HG03066 (cell line): ENCODE measurements at regions not wholly inside any gene's neighbourhood (a gene's known extent, or its start where the extent isn't known, plus 50 kb on each side); places are given as distances from the start of the nearest gene placed in this dataset.

Experiments used
- ATAC-seq: cut with Tn5 transposase; IDR thresholded peaks from one replicate; pipeline ENCODE4 v1.9.1; 2021; ENCODE audit warnings: low read depth; ENCODE audit not compliant: unreplicated experiment

DNA sequence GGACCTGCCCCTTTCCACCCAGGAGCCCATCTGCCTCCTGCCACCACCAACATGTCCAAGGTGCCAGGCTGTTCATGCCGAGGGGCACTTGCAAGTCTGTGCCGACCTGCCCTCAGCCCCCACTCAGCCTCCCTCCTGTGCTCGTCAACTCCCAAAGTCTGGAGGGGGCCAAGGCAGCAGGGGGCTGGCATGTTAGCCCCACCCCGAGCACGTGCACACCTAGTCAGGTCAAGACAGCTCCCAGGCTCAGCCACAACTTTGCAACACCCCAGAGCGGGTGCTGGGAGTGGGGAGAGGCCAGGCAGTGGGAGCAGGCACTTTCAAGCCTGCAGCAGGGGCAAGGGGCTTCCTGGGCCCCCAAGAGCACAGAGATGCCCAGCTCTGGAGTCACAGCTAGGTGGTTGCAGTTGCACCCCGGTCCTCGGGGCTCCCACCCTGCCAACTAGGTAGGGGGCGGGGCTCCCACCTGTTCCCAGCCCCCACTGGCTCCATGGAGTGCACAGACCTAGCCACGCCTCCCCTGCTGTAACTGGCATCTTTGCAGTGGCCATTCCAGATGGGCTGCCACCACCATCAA, 272.5 kb downstream of the CETN3 start:
- no peak for ATAC-seq

DNA sequence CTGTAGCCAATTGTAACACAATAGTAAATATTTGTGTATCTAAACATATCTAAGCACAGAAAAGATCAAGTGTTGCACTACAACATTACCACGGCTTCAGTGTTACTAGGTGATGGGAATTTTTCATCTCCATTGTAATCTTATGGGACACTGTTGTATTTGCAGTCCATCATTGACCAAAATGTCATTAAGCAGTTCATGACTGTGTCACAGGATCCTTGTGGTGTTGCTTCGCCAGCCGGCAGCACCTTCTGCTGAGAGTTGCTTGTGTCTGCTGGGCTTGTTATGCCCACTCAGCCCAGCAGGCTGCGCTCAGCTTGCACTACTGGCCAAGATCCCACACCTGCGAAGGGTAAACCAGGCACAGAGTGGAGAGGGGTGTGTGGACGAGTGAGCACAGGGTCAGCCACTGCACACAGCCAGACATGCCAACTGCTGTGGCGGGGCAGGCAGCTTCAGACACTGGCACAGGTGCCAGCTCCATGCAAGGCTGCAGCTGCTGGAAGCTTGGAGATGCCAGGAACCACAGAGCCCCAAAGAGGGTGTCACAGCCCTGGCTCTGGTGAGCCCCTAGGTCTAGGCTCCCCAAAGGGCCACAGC, 273.7 kb downstream of the CETN3 start:
- no peak for ATAC-seq

DNA sequence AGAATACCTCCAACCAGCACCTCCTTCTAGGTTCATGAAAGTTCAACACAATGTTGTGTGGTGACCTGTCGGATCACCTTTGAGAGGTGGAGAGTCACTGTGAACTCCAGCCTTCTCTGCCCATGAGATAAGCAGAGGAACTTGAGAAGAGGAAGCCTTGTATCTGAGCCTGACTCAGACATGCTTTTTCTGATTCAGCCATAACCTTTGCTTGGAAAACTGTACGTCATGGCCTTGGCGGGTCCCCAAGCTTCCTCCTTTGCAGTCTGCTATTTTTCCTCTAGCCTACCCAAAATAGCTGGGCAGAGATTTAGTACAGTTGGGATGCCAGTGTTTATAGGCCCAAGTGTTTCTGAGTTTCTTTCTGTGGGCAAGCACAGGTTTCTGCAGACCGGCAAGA, 274.7 kb downstream of the CETN3 start:
- no peak for ATAC-seq

DNA sequence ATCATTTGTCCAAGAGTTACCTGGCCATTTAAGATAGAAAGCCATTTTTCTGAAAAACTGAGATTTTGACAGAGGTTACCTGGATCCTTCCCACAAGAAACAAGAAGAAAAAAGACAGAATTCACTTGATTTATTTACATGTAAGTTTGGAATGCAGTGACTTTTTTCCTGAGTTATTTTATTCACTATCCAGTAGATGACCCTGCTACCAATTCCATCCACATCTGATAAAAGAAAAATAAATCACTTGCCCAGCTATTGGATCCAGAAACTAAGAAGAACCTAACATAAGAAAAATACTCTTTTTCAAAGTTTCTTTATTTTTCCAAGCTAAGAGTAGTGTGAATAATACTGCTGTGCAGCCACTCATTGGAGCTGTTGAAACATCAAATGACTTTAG, 275.2 kb downstream of the CETN3 start:
- ATAC-seq, result no peak

DNA sequence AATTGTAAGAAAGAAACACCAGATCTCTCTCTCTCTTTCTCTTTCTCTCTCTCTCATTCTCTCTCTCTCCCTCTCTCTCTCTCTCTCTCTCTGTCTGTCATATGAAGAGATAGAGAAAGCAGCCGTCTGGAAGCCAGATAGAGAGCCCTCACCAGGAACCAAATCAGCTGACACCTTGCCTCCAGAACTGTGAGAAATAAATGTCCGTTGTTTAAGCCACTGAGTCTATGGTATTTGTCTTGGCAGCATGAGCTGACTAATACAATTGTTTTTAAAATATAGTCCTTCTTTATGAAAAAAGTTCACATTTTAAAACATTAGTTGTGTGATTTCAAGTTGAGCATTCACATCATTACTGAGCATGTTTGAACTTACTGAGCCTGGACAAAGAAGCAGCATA, 275.6 kb downstream of the CETN3 start:
- ATAC-seq, result no peak

DNA sequence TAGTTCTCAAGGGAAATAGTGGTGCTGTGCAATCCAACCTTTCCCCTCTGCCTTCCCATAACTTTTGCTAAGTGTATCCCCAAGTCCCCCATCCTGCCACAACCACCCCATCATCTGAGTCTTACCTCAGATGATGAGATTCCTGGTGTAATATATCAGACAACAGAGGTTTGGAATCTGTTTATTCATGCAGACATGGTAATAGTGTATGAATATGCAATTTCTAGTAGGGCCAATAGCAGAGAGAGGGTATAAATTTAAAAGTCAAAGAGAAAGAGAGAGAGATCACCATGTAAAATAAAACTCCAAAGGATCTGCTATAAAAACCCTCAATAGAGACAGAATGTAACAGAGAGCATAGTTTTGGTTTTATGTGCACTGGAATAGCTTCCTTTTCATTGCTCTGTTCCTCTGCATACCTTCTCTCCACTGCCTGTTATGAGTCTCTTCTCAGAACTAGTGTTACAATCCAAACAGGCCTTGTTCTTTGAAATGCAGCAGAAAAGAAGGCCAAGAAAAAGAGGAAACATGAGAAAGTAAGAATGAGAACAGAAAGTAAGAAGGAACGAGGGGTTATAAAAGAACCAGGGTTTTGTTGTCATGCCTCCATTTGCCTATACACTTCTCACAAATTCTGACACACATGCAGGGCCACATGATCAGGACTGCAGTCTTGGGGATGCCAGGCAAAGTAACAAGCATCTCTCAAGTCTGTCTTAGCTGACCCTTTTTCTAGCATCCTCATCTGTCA, 278.0 kb downstream of the CETN3 start:
- ATAC-seq, result peak; percentile 74

DNA sequence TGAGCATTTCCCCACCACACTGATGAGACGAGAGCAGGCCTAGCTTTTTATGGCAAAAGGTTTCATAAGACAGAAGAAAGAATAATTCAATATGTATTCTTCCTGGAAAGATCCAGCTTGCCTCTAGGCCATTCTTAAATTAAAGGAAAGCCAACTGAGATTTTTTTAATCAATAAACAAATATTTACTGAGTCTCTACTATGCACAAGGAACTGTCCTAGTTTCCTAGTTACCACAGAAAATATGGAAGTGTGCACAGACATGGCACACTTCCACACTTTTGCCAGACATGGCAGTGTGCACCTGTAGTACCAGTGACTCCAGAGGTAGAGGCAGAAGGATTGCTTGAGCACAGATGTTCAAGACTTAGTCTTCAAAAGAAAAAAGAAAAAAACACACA, 281.0 kb downstream of the CETN3 start:
- ATAC-seq, result no peak

DNA sequence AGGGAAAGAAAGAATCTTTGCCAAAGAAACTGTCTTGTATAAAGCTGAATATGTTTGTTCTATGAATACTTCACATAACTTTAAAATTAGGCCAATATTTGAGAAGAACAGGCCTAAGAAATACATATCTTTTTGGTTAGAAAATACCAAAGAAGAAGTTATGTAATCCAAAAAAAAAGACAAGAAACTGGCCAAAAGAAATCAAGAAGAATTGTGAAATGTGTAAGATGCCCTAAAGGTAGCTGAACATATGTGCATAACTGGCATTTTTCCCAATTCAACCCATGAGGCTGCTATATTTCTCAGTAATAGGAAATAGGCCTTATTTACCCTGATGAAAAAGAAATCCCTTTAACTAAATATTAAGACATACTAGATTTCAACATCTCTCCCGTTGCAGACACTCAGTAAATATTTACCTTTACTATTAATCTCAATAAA, 290.0 kb downstream of the CETN3 start:
- no peak for ATAC-seq

DNA sequence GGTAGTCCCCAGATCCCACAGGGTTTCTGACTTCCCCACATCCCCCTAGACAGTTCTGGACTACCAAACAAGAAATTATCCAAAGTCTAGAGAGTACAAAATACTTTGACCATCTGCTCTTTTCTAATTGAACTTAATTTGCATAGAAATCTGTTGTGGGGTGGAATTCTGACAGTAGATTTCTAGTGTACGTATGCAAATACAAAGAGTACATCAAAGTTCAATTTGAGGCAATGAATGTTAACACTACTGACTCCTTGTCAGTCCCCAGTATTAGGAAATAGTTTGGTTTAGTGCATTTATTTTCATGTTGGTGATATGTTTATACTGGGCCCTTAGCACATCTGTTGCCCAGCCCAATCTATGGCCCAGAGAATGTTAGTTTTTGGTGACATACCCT, 292.6 kb downstream of the CETN3 start:
- no peak for ATAC-seq

DNA sequence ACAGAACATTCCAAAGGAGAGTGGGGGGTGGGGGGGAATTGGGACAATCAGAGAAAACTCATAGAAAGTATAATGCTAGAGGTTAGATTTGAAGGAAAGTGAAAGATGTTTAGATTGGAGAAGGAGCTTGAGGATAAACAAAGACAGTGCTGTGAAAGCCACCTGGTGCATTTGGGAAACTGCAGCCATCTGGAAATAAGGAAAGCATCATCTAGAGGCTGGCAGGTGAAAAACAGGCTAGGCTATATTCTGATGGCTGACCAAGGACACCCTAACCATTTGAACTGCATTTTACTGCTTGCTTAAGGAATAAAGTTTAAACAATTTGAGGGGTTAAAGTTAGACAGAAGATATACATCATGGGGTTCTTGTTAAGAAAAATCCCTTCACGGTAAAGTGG, 296.4 kb downstream of the CETN3 start:
- no peak for ATAC-seq

DNA sequence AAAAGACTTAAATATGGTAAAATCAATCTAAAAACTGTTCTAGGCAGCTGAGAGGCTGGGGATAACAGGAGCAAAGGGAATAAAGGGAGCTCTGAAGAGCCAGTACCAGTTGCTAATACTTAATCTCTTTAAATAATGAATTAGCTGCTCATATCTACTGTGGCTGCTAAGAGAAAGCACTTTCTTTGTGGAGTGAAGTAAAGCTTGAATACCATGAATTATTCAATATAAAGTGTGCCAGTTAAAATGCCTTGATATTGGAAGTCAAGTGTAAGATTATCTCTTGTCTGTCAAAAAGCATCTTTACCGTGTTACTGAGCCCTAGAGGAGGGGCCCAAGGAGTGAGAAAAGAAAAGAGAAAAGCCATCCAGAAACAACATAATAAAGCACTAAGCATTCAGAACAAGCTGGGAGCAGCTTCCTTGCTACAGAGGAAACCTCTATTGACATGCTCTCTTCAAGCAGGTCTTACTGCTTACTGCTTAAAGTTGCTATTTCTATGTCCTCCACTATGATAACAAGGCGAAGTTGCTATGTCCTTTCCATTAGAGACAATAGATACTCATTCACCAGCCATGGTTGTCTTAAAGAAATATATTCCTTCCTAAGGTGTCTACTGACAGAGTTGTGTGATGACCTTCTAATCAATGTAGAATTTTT, 297.4 kb downstream of the CETN3 start:
- ATAC-seq, result no peak

DNA sequence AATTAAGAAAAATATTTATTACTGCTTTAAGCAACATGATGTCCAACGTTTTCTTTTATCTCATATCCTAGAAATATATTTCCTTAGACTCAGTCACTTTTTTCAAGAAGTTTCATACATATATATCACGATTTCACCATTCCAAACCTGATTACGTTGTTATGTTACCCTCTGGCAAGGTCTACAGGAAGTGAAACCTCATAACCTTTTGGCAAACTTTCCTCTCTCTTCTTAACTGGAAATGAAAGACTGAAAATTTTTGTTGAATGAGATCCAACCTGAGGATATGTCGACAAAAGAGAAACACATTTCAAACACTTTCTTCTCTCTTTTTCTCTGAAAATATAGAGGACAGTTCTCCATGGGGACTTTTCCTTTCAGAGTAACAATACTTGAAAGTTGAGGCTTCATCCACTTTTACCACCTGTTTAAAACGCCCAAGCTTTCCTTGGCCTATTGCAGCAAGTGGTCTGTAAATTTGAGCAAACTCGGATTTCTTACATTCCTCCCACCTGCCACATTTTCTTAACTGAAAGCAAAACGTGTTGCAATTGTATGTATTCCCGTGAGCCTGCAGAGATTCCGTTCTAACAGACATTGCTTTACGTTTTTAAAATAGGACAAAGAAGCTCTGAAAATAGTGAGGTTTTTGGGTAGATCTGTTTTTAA, 298.1 kb downstream of the CETN3 start:
- ATAC-seq, result no peak

DNA sequence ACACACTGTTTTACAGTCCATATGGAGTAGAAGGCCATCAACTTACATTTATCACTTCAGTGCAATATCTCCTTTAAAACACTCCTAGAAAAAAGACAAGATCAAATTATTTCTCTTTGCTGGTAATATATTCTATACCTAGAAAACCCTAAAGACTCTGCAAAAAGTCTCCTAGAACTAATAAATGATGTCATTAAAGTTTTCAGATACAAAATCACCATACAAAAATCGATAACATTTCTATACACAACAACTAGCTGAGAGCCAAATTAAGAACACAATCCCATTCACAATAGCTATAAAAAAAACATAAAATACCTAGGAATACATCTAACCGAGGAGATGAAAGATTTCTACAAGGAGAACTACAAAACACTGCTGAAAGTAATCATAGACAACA, 300.3 kb downstream of the CETN3 start:
- ATAC-seq, result no peak

DNA sequence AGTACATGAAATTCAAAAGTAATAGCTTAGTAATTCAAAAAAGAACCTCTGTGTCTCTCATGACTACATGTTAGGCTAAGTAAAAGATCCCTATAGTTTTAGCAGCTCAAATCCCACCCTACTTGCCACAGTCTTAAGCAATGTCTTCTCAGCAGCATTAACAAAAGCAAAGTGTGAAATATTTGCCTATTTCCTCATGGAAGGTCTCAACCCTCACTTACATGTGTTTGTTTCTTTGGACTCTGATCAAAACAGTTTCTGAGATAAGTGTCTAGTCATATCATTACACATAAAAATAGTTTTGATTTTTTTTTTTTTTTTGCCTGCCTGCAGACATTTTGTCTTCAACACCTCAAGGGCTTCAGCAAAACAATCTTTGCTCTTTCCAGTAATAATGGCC, 310.5 kb downstream of the CETN3 start:
- no peak for ATAC-seq

DNA sequence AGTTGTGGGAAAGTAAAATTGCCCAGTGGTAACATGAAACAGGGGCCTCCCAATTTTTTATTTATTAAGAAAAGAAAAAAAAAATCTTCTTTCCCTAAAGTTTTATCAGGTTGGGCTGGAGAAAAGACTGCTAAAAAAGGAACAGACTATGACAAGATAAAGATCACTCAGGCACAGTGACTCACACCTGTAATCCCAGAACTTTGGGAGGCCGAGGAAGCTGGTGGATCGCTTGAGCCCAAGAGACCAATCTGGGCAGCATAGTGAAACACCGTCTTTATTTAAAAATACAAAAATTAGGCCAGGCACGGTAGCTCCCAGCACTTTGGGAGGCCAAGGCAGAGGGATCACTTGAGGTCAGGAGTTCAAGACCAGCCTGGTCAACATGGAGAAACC, 312.5 kb downstream of the CETN3 start:
- no peak for ATAC-seq

DNA sequence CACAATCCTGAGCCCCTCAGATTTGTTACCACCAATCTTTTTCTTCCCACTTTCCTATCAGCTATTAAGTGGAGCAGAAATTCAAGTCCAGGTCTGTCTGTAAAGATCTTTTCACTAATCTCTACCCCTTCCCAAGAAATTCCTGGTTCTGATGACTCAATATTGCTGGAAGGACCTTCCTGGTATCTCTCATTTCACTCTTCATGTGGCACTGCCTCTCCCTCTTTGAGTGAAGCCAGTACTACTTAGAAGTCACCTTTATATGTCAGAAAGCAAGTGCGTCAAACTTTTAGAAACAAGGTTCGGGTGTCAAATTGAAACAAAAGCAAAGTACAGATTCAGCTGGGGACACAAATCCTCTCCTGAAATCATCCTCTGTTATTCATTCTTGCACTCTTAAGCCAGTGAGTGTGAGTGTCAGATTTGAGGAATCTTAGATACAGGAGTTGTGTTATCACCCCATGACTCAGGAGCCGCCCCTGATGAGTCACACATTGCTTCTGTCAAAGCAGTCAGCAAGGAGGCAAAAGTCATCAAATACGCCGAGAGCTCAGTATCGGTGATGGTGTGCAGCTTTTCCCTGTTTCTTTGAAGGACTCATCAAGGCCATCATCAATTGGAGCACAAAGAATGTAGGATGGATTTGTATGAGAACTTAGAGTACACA, 313.0 kb downstream of the CETN3 start:
- ATAC-seq, result no peak

DNA sequence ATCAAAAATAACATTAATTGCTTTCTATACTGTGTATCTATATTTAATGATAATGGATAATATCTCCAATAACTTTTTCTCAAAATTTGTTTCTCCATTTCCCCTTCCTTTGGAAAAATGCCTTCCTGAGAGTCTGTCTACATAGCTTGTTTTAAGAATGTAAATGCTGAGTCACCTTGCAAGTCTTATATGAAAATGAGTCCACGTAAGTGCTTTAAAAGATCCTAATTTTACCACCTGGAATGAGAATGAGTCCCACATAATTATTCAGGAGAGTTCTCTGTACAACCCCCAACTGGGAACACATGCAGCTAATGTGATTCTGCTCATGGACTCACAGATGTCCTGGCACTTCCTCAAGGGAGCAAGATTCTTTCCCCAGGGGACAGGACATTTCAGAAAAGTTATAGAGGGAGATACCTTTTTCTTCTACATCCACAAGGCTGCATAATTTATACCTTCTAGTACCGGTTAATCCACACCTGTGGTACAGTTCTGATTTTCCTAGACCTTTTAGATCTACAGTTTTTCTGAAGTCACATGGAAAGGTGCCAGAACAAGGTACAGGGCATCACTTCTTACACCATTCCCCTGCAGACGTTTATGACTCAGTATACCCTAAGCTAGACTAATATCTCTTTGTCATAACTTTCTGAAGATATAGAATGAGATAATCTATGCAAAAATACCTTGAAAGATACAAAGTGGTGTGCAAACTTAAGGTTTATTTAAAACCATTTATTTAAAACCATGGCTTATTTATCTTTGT, 314.1 kb downstream of the CETN3 start:
- no peak for ATAC-seq

DNA sequence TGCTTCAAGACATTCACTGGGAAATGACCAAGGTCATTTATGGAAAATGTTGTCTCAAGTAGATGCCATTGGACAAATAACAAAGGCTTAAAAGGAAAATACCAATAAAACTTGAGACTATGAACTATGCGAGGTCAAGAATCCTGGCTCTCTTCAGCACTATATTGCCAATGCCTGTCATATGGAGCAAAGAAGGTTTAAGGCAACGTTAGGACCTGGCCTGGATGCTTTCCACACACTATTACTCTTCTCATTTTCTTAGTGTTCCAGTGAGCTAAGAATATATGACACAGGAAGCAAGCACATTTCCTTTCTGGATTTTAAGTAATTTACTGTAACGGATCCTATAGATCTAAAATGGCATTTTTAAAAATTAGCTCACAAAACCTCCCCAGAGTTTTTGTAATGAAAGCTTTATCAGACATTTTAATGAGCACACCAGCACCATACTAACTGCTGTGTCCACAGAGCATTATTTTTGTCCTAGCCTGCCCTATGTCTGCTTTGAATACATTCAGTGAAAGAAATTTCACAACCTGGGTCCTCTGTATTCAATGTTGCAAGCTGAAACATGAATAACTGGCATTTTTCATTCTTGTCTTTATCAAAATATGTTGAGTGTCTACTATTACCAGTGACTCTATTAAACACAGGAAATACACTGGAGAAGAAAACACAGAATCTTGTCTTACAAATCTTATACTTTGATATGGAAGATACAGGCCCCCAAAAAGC, 315.6 kb downstream of the CETN3 start:
- ATAC-seq, result no peak

DNA sequence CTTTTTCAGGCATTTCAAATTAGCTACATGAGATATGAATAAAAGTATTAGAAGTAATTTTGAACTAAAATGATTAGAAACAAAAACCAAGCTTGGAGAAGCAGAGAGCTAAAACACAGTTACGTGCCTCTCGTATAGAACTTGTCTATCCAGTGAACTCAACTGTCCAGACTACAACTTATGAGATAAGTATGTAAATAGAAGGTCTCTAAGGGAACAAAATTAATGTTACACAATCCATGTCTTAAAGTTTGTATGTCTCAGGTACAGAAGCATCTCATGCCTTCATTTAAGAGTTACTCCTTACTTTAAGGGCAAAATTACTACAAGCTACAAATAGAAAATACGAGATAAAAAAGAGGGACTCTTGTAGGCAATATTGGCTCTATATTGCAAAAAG, 316.8 kb downstream of the CETN3 start:
- no peak for ATAC-seq
